MG63 (cell line): ENCODE measurements at regions not wholly inside any gene's neighbourhood (a gene's known extent, or its start where the extent isn't known, plus 50 kb on each side); places are given as distances from the start of the nearest gene placed in this dataset.
"Not testable (repeated sequence)": the region's sequence is repeated elsewhere in the genome, so short reads cannot be mapped to it uniquely, and the experiment has no call there.

Experiments used
- DNase-seq: peaks from one replicate; pipeline ENCODE4 v3.0.0-alpha.2; 2020
- H3K27me3 ChIP-seq: fragments of 250-450 bp; sonication (Bioruptor Pico); 2 replicates; pipeline ENCODE4 v1.5.1; 2020; ENCODE audit warnings: mild to moderate bottlenecking, moderate library complexity
- H3K36me3 ChIP-seq: fragments of 250-450 bp; sonication (Bioruptor Pico); 2 replicates; pipeline ENCODE4 v1.5.1; 2020; ENCODE audit warnings: mild to moderate bottlenecking, moderate library complexity
- H3K4me3 ChIP-seq: fragments of 250-450 bp; sonication (Bioruptor Pico); 2 replicates; pipeline ENCODE4 v1.5.1; 2020; ENCODE audit warnings: mild to moderate bottlenecking, moderate library complexity
- H3K9me3 ChIP-seq: fragments of 250-450 bp; sonication (Bioruptor Pico); 2 replicates; pipeline ENCODE4 v1.5.1; 2020; ENCODE audit warnings: mild to moderate bottlenecking, moderate library complexity

GRCh38 chr10:60523371-60523770 lies 133.7 kb upstream of the ANK3 start:
- not testable (repeated sequence) for DNase-seq, H3K27me3 ChIP-seq, H3K36me3 ChIP-seq, H3K4me3 ChIP-seq, H3K9me3 ChIP-seq

DNA sequence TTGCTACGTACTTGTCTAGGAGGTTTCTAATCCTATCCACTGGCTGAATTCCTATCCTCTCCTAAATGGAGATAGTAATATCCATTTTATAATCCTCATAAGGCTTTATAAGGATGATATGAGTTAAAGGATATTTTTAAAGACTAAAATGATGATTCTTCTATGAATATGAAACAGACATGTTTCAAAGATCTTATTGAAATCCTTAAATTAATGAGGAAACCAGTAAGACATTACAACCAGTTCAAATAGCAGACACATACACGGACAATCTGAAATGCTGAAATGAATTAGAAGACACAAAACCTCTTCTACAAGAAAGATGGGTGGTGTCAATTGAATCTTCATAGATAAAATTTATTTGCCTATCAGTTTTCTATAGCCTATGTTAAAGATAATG lies 132.9 kb upstream of the ANK3 start:
- Histone ChIP-seq H3K9me3 (no peaks in the 10 kb centered on the region), H3K4me3 (no peak overlapping the region), H3K36me3 (no peaks in the 10 kb centered on the region), H3K27me3 (no peaks in the 10 kb centered on the region)
- no peak for DNase-seq

- H3K27me3 ChIP-seq: no peaks in the 10 kb centered on the region
- DNase-seq: peak; percentile 57
- no peaks in the 10 kb centered on the region for H3K36me3 ChIP-seq
- no peaks in the 10 kb centered on the region for H3K9me3 ChIP-seq
- no peak overlapping the region for H3K4me3 ChIP-seq
Measured at GRCh38 chr10:60521974-60522405, 132.3 kb upstream of the ANK3 start.

DNA sequence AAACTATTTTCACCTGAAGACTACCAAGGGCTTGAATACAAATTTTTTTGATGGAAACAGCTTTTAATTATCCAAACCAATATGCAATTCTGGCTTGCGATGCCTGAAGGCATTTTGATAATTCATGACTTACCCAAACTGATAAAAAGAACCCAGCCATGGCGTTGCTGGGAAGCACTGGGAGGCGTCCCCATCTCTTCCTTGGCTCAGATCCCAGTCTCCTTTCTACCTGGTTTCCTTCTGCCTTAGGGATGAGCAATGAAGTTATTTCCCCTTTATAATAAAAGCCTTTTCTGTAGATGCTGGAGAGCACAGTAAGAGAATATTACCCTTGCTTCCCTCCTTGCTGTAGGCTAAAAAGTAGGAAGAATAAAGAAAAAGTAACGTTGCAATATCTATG lies 129.1 kb upstream of the ANK3 start:
- Histone ChIP-seq H3K9me3 (no peaks in the 10 kb centered on the region), H3K27me3 (no peaks in the 10 kb centered on the region), H3K36me3 (no peaks in the 10 kb centered on the region), H3K4me3 (no peak overlapping the region)
- no peak for DNase-seq

DNA sequence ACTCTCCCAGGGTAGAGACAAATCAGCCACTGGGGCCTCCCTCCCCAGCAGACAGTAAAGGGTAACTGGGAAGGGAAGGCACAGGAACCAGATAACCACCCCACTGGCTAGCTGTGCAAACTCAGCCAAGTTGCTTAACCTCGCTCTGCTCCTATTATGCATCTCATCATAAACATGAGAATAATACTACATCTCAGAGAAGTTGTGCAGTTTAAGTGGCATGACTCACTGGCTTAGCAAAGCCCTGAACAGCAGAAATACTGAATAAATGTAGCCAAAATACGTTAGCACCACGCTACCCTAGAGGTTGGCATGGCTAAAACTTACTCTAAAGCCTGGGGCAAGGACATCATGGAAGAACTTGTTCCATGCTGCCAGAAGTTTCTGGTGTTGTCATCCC lies 128.1 kb upstream of the ANK3 start:
- Histone ChIP-seq H3K9me3 (no peaks in the 10 kb centered on the region), H3K36me3 (no peaks in the 10 kb centered on the region), H3K4me3 (no peak overlapping the region), H3K27me3 (no peaks in the 10 kb centered on the region)
- DNase-seq: peak; percentile 9

GRCh38 chr10:60513281-60513680 lies 123.6 kb upstream of the ANK3 start:
- no peaks in the 10 kb centered on the region for H3K27me3 ChIP-seq
- no peaks in the 10 kb centered on the region for H3K36me3 ChIP-seq
- H3K9me3 ChIP-seq: no peaks in the 10 kb centered on the region
- no peak for DNase-seq
- H3K4me3 ChIP-seq: no peak overlapping the region

DNA sequence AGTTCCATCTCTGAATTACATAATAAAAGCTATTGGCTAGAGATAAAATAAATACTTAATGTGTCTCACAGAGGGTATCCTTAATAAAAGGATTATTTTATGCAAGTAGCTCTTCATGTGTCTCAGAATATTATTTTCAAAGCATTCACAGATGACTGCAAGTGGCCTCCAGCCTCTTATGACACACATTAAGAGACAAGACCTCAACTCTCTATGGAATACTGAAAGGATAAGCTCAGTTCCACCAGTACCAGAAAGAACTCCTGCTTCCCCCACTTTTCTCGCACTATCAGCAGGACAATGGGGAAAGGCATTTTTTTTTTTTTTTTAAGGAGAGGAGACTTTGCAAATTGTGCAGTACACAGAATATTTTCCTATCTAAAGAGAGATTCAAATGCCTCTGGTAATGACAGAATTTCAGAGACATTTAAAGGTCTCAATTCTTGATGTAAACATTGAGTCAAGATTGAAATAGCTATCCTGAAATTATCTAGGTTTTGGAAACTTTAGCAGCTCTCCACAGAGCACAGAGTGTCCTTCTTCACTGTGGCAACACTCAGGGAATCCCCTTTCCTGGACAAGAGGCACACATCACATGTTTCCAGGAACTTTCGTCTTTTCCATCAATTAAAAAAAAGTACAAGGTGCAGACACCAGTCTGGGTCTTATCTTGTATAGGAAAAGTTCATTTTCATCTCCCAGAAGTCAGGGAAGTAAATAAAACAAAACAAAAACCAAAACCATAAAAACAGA lies 122.0 kb upstream of the ANK3 start:
- H3K27me3 ChIP-seq: no peaks in the 10 kb centered on the region
- no peak overlapping the region for H3K4me3 ChIP-seq
- DNase-seq: no peak
- no peaks in the 10 kb centered on the region for H3K36me3 ChIP-seq
- no peaks in the 10 kb centered on the region for H3K9me3 ChIP-seq

DNA sequence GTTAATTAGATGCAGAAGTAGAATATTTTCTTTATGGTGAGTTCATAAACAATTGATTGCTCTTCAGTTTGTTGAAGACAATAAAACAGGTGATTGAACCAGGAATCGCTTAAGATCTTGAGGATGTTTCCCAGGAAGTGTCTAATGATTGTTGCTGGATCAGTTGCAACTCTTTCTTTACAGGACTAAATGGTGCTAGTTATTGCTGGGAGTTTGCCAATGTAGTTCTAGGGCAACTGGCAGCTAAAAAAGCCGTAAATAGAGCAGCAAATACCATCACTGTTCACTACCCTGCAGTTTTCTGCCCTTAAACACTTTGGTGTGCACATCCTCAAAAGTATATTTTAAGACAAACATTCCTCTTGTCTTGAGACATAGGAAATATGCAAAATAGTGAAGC lies 119.2 kb upstream of the ANK3 start:
- Histone ChIP-seq H3K4me3 (no peak overlapping the region), H3K36me3 (no peaks in the 10 kb centered on the region), H3K27me3 (no peaks in the 10 kb centered on the region), H3K9me3 (no peaks in the 10 kb centered on the region)
- no peak for DNase-seq

DNA sequence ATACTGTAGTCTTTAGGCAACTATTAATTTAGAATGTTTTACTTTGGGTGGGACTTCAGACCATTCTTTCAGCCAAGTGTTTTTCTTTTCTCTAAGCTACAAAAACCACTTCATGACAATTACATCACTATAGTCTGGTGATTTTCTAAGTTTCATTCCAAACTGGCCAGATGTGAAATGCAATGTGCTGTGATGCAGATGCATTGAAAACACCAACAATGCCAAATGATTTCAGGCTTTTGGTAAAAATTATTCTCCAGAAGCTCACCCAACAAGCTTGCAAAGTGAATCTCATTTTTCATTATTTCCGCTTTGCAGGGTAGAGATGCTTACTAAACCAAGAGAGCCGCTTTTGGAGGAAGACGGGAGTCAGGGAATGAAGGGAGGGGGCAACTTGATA lies 118.4 kb upstream of the ANK3 start:
- DNase-seq: no peak
- Histone ChIP-seq H3K27me3 (no peaks in the 10 kb centered on the region), H3K4me3 (no peak overlapping the region), H3K9me3 (no peaks in the 10 kb centered on the region), H3K36me3 (no peaks in the 10 kb centered on the region)

DNA sequence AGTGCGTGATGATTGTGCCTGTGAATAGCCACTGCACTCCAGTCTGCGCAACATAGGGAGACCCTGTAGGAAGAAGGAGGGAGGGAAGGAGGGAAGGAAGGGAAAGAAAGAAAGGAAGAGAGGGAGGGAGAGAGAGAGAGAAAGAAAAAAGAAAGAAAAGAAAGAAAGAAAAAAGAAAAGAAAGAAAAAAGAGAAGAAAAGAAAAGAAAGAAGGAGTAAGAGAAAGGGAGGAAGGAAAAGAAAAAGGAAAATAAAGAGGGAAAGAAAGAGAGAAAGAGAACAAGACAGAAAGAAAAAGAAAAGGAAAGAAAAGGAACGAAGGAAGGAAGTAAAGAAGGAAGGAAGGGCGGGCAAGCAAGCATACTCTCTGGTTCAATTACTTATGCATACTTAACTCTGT lies 112.9 kb upstream of the ANK3 start:
- H3K4me3 ChIP-seq: no peak overlapping the region
- no peaks in the 10 kb centered on the region for H3K27me3 ChIP-seq
- DNase-seq: no peak
- no peaks in the 10 kb centered on the region for H3K36me3 ChIP-seq
- no peaks in the 10 kb centered on the region for H3K9me3 ChIP-seq

- no peak for DNase-seq
- Histone ChIP-seq H3K9me3 (no peaks in the 10 kb centered on the region), H3K36me3 (no peaks in the 10 kb centered on the region), H3K4me3 (no peak overlapping the region), H3K27me3 (no peaks in the 10 kb centered on the region)
Measured at GRCh38 chr10:60498985-60499384, 109.3 kb upstream of the ANK3 start.

DNA sequence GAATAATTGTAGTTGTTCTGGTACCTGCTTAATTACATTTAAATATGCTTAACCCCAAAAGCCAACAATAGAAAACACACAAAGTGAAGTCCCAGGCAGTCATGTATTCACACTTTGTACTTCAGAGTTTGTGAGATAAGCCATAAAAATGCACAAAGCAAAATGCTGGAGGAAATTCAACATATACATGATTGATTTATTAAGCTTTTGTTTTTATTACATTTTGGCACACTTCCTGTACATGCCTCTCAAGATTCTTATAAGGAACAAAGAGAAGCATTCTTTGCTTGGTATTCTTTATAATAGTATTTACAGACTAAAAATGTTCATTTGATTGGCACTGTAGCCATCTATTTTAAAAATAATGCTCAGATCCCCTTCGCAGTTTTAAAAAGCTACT lies 107.7 kb upstream of the ANK3 start:
- H3K27me3 ChIP-seq: no peaks in the 10 kb centered on the region
- no peaks in the 10 kb centered on the region for H3K9me3 ChIP-seq
- no peak overlapping the region for H3K4me3 ChIP-seq
- H3K36me3 ChIP-seq: no peaks in the 10 kb centered on the region
- DNase-seq: no peak

GRCh38 chr10:60496181-60496580 lies 106.5 kb upstream of the ANK3 start:
- H3K9me3 ChIP-seq: no peaks in the 10 kb centered on the region

DNA sequence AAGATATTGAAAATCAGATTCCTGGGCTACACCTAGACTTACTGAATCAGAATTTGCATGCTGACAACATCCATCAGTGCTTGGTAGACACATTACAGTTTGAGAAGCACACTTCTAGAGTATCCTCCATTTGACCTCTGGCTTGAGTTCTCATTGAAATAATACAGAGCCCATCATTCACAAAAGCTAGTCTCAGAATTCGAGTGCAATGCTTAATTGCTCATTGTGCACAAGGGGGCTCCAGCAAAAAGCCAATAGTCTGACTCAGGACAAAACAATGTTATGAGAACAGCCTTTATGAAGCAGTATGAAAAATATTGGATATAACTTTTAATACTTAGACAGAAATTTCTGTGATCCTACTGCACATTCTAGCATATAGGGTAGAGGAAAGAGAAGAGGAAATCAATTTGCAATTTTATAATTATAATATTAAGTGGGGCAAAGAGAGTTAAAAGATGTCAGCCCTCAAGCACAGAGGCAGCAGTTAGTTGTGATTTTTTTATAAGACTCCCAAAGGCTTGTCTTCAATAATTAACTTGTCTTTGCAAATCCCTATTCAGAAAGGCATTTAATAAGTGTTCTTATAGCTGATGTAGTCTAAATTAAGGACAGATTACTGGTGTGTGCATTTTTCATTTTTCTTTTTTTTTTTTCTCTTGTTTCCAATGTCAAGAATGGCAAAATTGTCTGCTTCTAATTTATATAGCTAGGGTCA lies 105.8 kb upstream of the ANK3 start:
- no peak overlapping the region for H3K4me3 ChIP-seq
- DNase-seq: no peak
- no peaks in the 10 kb centered on the region for H3K27me3 ChIP-seq
- H3K9me3 ChIP-seq: no peaks in the 10 kb centered on the region
- H3K36me3 ChIP-seq: no peaks in the 10 kb centered on the region

More at GRCh38 chr10:60496181-60496580, 106.5 kb upstream of the ANK3 start:
- Histone ChIP-seq H3K27me3 (no peaks in the 10 kb centered on the region), H3K36me3 (no peaks in the 10 kb centered on the region), H3K4me3 (no peak overlapping the region)
- DNase-seq: no peak

DNA sequence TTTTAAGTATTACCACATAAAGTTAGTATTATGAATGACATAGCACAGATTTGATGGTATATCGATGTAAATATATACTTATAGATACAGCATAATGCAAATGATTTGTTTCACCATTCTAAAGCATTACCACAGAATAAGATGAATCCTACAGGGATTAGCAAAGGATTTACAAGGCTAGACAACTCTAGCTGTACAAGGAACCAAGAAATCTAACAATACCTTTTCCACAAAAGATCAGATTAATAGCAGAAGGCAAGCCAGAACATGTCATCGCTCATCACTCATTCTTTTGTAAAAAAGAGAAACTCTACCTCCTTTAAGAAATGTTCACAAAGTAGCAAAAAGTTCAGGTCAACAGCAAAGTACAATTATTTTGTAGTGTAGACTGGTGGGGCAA lies 105.1 kb upstream of the ANK3 start:
- DNase-seq: no peak
- Histone ChIP-seq H3K27me3 (no peaks in the 10 kb centered on the region), H3K9me3 (no peaks in the 10 kb centered on the region), H3K36me3 (no peaks in the 10 kb centered on the region), H3K4me3 (no peak overlapping the region)

DNA sequence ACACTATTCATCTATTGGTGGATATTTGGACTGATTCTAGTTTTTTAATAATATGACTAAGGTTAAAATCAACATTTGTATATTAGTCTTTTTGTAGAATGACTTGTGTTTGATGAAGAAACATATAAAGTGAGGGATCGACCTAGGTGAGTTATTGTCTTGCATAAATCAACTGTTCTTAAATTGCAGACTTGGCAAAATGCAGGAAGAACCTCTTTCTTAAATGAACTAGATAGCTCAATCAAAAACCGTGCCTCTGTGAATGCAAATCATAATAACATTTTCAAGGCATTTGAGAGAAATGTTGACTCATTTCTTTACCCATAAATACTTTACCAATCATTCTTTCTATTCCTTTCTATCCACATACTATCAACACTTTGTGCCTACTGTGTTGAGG lies 101.5 kb upstream of the ANK3 start:
- Histone ChIP-seq H3K4me3 (no peak overlapping the region), H3K9me3 (no peaks in the 10 kb centered on the region), H3K36me3 (no peaks in the 10 kb centered on the region), H3K27me3 (no peaks in the 10 kb centered on the region)
- no peak for DNase-seq

DNA sequence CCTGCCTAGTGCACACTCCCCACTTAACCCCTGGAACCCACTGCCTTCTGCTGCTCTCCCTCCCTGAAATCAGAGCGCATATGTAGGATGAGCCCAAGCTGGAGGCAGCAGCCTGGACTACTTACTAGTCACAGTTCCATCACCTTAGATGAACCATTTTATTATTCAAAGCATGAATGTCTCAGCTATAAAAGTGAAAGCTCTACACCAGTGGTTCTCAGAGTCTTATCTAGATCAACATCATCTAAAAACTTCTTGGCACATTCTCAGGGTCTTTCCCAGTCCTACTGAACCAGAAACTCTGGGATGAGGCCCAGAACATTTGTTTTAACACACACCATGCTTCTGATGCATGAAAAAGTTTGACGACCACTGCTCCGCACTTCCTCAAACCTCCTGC lies 100.3 kb upstream of the ANK3 start:
- H3K27me3 ChIP-seq: no peaks in the 10 kb centered on the region
- H3K36me3 ChIP-seq: no peaks in the 10 kb centered on the region
- H3K4me3 ChIP-seq: no peak overlapping the region
- DNase-seq: no peak
- no peaks in the 10 kb centered on the region for H3K9me3 ChIP-seq

- Histone ChIP-seq H3K27me3 (no peaks in the 10 kb centered on the region), H3K36me3 (no peaks in the 10 kb centered on the region), H3K9me3 (no peaks in the 10 kb centered on the region), H3K4me3 (no peak overlapping the region)
- DNase-seq: no peak
Measured at GRCh38 chr10:60488111-60488669, 98.5 kb upstream of the ANK3 start.
